HCT116 (cell line): ENCODE measurements at regions not wholly inside any gene's neighbourhood (a gene's known extent, or its start where the extent isn't known, plus 50 kb on each side); places are given as distances from the start of the nearest gene placed in this dataset.

ENCODE experiments used
- ATAC-seq: fragments of 200-7000 bp; cut with Tn5 transposase; 2 replicates; pipeline ENCODE4 v1.9.1; 2020; ENCODE audit warnings: mild to moderate bottlenecking, moderate library complexity
- BruUV-seq: library from RNA; stranded (reverse); fragments of 400-500 nt; replicated peaks from 2 replicates; lab custom pipeline; 2021; lab: Mats Ljungman, UMichigan
- CTCF ChIA-PET: fragments of 300-600 bp; sonication (Branson Sonifier 250); formaldehyde crosslinking; loops from one replicate; lab custom pipeline; 2021; ENCODE audit warnings: antibody characterized with exemption; lab: Charles Lee
- POLR2A ChIA-PET: fragments of 300-600, 350-600 bp; sonication (Branson Sonifier 250); formaldehyde crosslinking; loops from one replicate; lab custom pipeline; 2021; ENCODE audit warnings: antibody characterized with exemption; lab: Charles Lee
- RAD21 ChIA-PET, 2 experiments: fragments of 300-600 bp; sonication (Branson Sonifier 250); formaldehyde crosslinking; loops; one replicate each; lab custom pipeline; 2023; ENCODE audit warnings: low total read pairs in 2 of 2; ENCODE audit not compliant: uncharacterized antibody in 2 of 2, unreplicated experiment in 2 of 2, low non-redundant PET in 1 of 2; lab: Charles Lee
- DNase-seq: peaks from one replicate; pipeline ENCODE4 v3.0.0-alpha.2; 2010; ENCODE audit warnings: low read depth, low spot score
- H2AFZ ChIP-seq: fragments of 200-600 bp; shearing (Covaris generic), sonication (generic); 2 replicates; pipeline ENCODE4 v1.6.1; 2017; ENCODE audit warnings: low read depth, mixed run types, mixed read lengths, antibody characterized with exemption, low read length; ENCODE audit not compliant: poor library complexity, severe bottlenecking
- H3K27ac ChIP-seq: 2 replicates; pipeline ENCODE4 v1.5.1; 2012; ENCODE audit warnings: low read depth, low read length
- H3K27me3 ChIP-seq: fragments of 200-600 bp; sonication (generic); 2 replicates; pipeline ENCODE4 v1.6.1; 2016; ENCODE audit warnings: mixed run types, low read length, mixed read lengths; ENCODE audit not compliant: insufficient read depth
- H3K36me3 ChIP-seq, 2 experiments: fragments of 200-500 bp in 1 of 2; fragments of 200-600 bp in 1 of 2; sonication (Bioruptor generic) in 1 of 2; sonication (generic) in 1 of 2; 2 replicates each; pipeline versions ENCODE4 v1.5.1 to v1.6.1; 2014 to 2016; ENCODE audit warnings: low read length in 2 of 2, inconsistent platforms in 1 of 2, mixed read lengths in 1 of 2, mixed run types in 1 of 2; ENCODE audit not compliant: insufficient read depth in 2 of 2, control insufficient read depth in 1 of 2
- H3K4me1 ChIP-seq, 2 experiments: fragments of 200-600 bp in 1 of 2; sonication (generic) in 1 of 2; 2 replicates each; pipeline versions ENCODE4 v1.5.1 to v1.6.1; 2012 to 2017; ENCODE audit warnings: low read length in 2 of 2, inconsistent platforms in 1 of 2, mild to moderate bottlenecking in 1 of 2, mixed read lengths in 1 of 2, mixed run types in 1 of 2, moderate library complexity in 1 of 2; ENCODE audit not compliant: insufficient read depth in 2 of 2, control insufficient read depth in 1 of 2
- H3K4me2 ChIP-seq: fragments of 200-600 bp; sonication (generic); 2 replicates; pipeline ENCODE4 v1.6.1; 2017; ENCODE audit warnings: mixed run types, low read length, mixed read lengths
- H3K4me3 ChIP-seq, 2 experiments: fragments of 200-600 bp in 1 of 2; sonication (generic) in 1 of 2; replicated peaks in 1 of 2; 2 replicates each; pipeline ENCODE4 v1.5.1; 2011 to 2016; ENCODE audit warnings: low read length in 2 of 2, control low read depth in 1 of 2, low read depth in 1 of 2, mild to moderate bottlenecking in 1 of 2, mixed read lengths in 1 of 2, mixed run types in 1 of 2
- H3K79me2 ChIP-seq: fragments of 200-600 bp; sonication (generic); 2 replicates; pipeline ENCODE4 v1.6.1; 2017; ENCODE audit warnings: mild to moderate bottlenecking, mixed run types, low read length, moderate library complexity, mixed read lengths; ENCODE audit not compliant: insufficient read depth
- H3K9ac ChIP-seq: fragments of 200-600 bp; sonication (generic); 2 replicates; pipeline ENCODE4 v1.6.1; 2016; ENCODE audit warnings: low read length, mixed read lengths
- H3K9me2 ChIP-seq: fragments of 200-600 bp; sonication (generic), shearing (Covaris generic); 2 replicates; pipeline ENCODE4 v1.6.1; 2017; ENCODE audit warnings: mixed run types, mild to moderate bottlenecking, moderate library complexity; ENCODE audit not compliant: insufficient read depth
- H3K9me3 ChIP-seq, 2 experiments: fragments of 200-500 bp in 1 of 2; fragments of 200-600 bp in 1 of 2; sonication (Bioruptor generic) in 1 of 2; sonication (generic) in 1 of 2; 2 replicates each; pipeline ENCODE4 v1.6.1; 2014 to 2017; ENCODE audit warnings: low read length in 2 of 2, mixed read lengths in 2 of 2, inconsistent platforms in 1 of 2, low read depth in 1 of 2, mild to moderate bottlenecking in 1 of 2, mixed run types in 1 of 2, moderate library complexity in 1 of 2; ENCODE audit not compliant: control insufficient read depth in 1 of 2, insufficient read depth in 1 of 2
- H4K20me1 ChIP-seq: fragments of 200-600 bp; sonication (generic), shearing (Covaris generic); 2 replicates; pipeline ENCODE4 v1.6.1; 2017; ENCODE audit warnings: mixed run types, mild to moderate bottlenecking, moderate library complexity; ENCODE audit not compliant: insufficient read depth
- ATF3 ChIP-seq: IDR thresholded peaks from 2 replicates; pipeline ENCODE4 v1.6.1; 2012
- CBX3 ChIP-seq: IDR thresholded peaks from 2 replicates; pipeline ENCODE4 v1.6.1; 2012; ENCODE audit warnings: low read depth
- CTCF ChIP-seq, 3 experiments: fragments of 200-600 bp in 1 of 3; sonication (generic) in 1 of 3; IDR thresholded peaks in 2 of 3; conservative IDR thresholded peaks in 1 of 3; 2 replicates each; pipeline ENCODE4 v1.5.1; 2012 to 2017; ENCODE audit warnings: low read depth in 2 of 3, low read length in 2 of 3, antibody characterized with exemption in 1 of 3, borderline replicate concordance in 1 of 3, control low read depth in 1 of 3, mild to moderate bottlenecking in 1 of 3, mixed read lengths in 1 of 3, mixed run types in 1 of 3, moderate library complexity in 1 of 3; ENCODE audit not compliant: insufficient read depth in 1 of 3
- EZH2 ChIP-seq: fragments of 200-600 bp; sonication (generic); IDR thresholded peaks from 2 replicates; pipeline ENCODE4 v1.6.1; 2017; ENCODE audit warnings: antibody characterized with exemption, mixed run types
- JUND ChIP-seq: IDR thresholded peaks from 2 replicates; pipeline ENCODE4 v1.6.1; 2012
- REST ChIP-seq: IDR thresholded peaks from 2 replicates; pipeline ENCODE4 v1.6.1; 2012; ENCODE audit warnings: low read depth
- SIN3A ChIP-seq: IDR thresholded peaks from 2 replicates; pipeline ENCODE4 v1.6.1; 2012; ENCODE audit warnings: low read depth
- SRF ChIP-seq: IDR thresholded peaks from 2 replicates; pipeline ENCODE4 v1.6.1; 2012; ENCODE audit warnings: low read depth
- YY1 ChIP-seq: IDR thresholded peaks from 2 replicates; pipeline ENCODE4 v1.6.1; 2011; ENCODE audit warnings: low read length, low read depth, moderate library complexity, mild to moderate bottlenecking; ENCODE audit not compliant: insufficient replicate concordance; ENCODE audit errors: extremely low read depth
- ZBTB33 ChIP-seq: IDR thresholded peaks from 2 replicates; pipeline ENCODE4 v1.6.1; 2011; ENCODE audit warnings: mild to moderate bottlenecking, low read length, moderate library complexity; ENCODE audit not compliant: insufficient replicate concordance; ENCODE audit errors: extremely low read depth
- intact Hi-C: fragments of 100-400 bp; cut with micrococcal nuclease; formaldehyde crosslinking; loops from 2 replicates; pipeline ENCODE4 v1.10.0; 2022

GRCh38 chr21:38590449-38591217 is 92.4 kb upstream of the ERG start:
- Histone ChIP-seq H3K4me2 (no peak overlapping the region), H2AFZ (no peak overlapping the region), H3K9me2 (no peaks in the 10 kb centered on the region), H3K4me3 (no peak overlapping the region), H3K9me3 (no peaks in the 10 kb centered on the region), H3K27ac (no peak overlapping the region), H3K4me1 (no peaks in the 10 kb centered on the region), H3K9ac (no peak overlapping the region), H4K20me1 (no peaks in the 10 kb centered on the region), H3K36me3 (no peaks in the 10 kb centered on the region), H3K27me3 (peaks cover 52% of the 10 kb centered on the region), H3K79me2 (no peaks in the 10 kb centered on the region)
- BruUV-seq: no TSS peak
- ChIA-PET RAD21 (no interaction called here), CTCF (no interaction called here), POLR2A (no interaction called here)
- intact Hi-C loops: no loop called here
- TF ChIP-seq CTCF (IDR thresholded peaks at IDR 0.05 in 2 of 3, conservative IDR thresholded peaks at IDR 0.05 in 1 of 3; ENCODE audit: borderline replicate concordance in 1 of 3, insufficient read depth in 1 of 3, low read depth in 2 of 3, low read length in 2 of 3): no peak
- TF ChIP-seq JUND: no peak
- no peak for TF ChIP-seq SRF
- TF ChIP-seq CBX3: no peak
- no peak for TF ChIP-seq SIN3A
- no peak for ATAC-seq
- DNase-seq: no peak

- ChIA-PET RAD21 (no interaction called here), POLR2A (no interaction called here), CTCF (no interaction called here)
- Histone ChIP-seq H3K36me3 (no peaks in the 10 kb centered on the region), H3K4me1 (no peaks in the 10 kb centered on the region), H3K9me3 (no peaks in the 10 kb centered on the region), H3K79me2 (no peaks in the 10 kb centered on the region), H3K4me2 (no peak overlapping the region), H3K4me3 (no peak overlapping the region), H2AFZ (no peak overlapping the region), H3K27me3 (peaks cover 57% of the 10 kb centered on the region), H4K20me1 (no peaks in the 10 kb centered on the region), H3K27ac (no peak overlapping the region), H3K9me2 (no peaks in the 10 kb centered on the region), H3K9ac (no peak overlapping the region)
- intact Hi-C loops: no loop called here
- no TSS peak for BruUV-seq
- ATAC-seq (no peak), DNase-seq (no peak)
- TF ChIP-seq YY1 (no peak), ZBTB33 (no peak), REST (no peak), ATF3 (no peak), CBX3 (no peak), EZH2 (no peak)
Observed at GRCh38 chr21:38591218-38591537, 92.9 kb upstream of the ERG start.
